ENCODE measurements at regions not wholly inside any gene's neighbourhood (a gene's known extent, or its start where the extent isn't known, plus 50 kb on each side); places are given as distances from the start of the nearest gene placed in this dataset.

- TF ChIP-seq CTCF (IDR thresholded peaks at IDR 0.05), result no peak
- TF ChIP-seq POLR2A (IDR thresholded peaks at IDR 0.05), result no peak
Observed at GRCh38 chr10:42938351-42938750, 138.5 kb upstream of the RET start.

Measured in adrenal gland (tissue), 5 donors.